Activated CD8-positive, alpha-beta T cell treated with anti-CD3 and anti-CD28 coated beads for 36 hours (primary cell): ENCODE measurements at regions not wholly inside any gene's neighbourhood (a gene's known extent, or its start where the extent isn't known, plus 50 kb on each side); places are given as distances from the start of the nearest gene placed in this dataset.

Experiments
- ATAC-seq: fragments of 200-7000 bp; cut with Tn5 transposase; one replicate; pipeline ENCODE4 v1.10.0; 2021; ENCODE audit warnings: mild to moderate bottlenecking, moderate library complexity
- CTCF ChIA-PET: fragments of 350-600 bp; sonication (Branson Sonifier 250); formaldehyde crosslinking; loops from one replicate; lab custom pipeline; 2021; ENCODE audit warnings: antibody characterized with exemption; lab: Charles Lee
- POLR2A ChIA-PET: fragments of 350-600 bp; sonication (Branson Sonifier 250); formaldehyde crosslinking; loops from one replicate; lab custom pipeline; 2021; ENCODE audit warnings: antibody characterized with exemption; lab: Charles Lee
- DNase-seq: peaks from one replicate; pipeline ENCODE4 v3.0.0-alpha.2; 2020
- H3K27ac Mint-ChIP-seq: one replicate; pipeline ENCODE4 v1.8.0; 2021; ENCODE audit warnings: mild to moderate bottlenecking, mixed read lengths
- H3K27me3 Mint-ChIP-seq: one replicate; pipeline ENCODE4 v1.8.0; 2021; ENCODE audit warnings: mixed read lengths
- H3K36me3 Mint-ChIP-seq: one replicate; pipeline ENCODE4 v1.8.0; 2021; ENCODE audit warnings: low read depth, mixed read lengths
- H3K4me1 Mint-ChIP-seq: one replicate; pipeline ENCODE4 v1.8.0; 2021; ENCODE audit warnings: low read depth, mixed read lengths
- H3K4me3 Mint-ChIP-seq: one replicate; pipeline ENCODE4 v1.8.0; 2021; ENCODE audit warnings: mild to moderate bottlenecking, moderate library complexity, mixed read lengths
- H3K9me3 Mint-ChIP-seq: one replicate; pipeline ENCODE4 v1.8.0; 2021; ENCODE audit warnings: mixed read lengths
- intact Hi-C: fragments of 100-400 bp; cut with micrococcal nuclease; formaldehyde crosslinking; loops from one replicate; pipeline ENCODE4 v1.10.0; 2022
- TF ChIP-seq, protein P1 (sequence below): fragments of 200-600 bp; IDR thresholded peaks from one replicate; pipeline ENCODE4 v1.8.0; 2022; ENCODE audit warnings: antibody characterized with exemption, mild to moderate bottlenecking

DNA sequence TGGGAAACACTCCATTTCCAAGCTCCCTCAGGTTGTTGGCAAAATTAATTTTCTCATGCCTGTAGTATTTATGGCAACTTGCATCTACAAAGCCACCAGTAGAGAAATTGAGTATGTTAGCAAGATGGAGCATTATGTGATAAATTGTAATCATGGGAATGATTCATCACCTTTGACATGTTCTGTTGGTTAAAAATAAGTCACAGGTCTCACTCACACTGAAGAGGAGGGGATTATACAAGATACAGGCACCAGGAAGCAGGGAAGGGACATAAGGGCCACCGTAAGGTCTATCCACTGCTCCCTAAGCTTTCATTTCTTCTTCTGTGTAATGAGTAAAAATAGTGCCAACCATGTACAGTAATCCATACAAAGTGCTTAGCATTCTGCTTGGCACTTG lies 313.0 kb downstream of the GBA3 start:
- Mint-ChIP-seq H3K27me3 (no peaks in the 10 kb centered on the region), H3K4me3 (no peak overlapping the region), H3K36me3 (no peaks in the 10 kb centered on the region), H3K4me1 (no peaks in the 10 kb centered on the region), H3K9me3 (no peaks in the 10 kb centered on the region), H3K27ac (no peak overlapping the region)
- TF ChIP-seq, protein P1, sequence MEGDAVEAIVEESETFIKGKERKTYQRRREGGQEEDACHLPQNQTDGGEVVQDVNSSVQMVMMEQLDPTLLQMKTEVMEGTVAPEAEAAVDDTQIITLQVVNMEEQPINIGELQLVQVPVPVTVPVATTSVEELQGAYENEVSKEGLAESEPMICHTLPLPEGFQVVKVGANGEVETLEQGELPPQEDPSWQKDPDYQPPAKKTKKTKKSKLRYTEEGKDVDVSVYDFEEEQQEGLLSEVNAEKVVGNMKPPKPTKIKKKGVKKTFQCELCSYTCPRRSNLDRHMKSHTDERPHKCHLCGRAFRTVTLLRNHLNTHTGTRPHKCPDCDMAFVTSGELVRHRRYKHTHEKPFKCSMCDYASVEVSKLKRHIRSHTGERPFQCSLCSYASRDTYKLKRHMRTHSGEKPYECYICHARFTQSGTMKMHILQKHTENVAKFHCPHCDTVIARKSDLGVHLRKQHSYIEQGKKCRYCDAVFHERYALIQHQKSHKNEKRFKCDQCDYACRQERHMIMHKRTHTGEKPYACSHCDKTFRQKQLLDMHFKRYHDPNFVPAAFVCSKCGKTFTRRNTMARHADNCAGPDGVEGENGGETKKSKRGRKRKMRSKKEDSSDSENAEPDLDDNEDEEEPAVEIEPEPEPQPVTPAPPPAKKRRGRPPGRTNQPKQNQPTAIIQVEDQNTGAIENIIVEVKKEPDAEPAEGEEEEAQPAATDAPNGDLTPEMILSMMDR = no peak
- POLR2A ChIA-PET = no interaction called here
- no peak for DNase-seq
- CTCF ChIA-PET = interaction anchor here (0.9 to 1.1 kb wide), 2 partner anchors 108 to 846 kb away, joined by 3 read pairs; no protein-coding TSS in a partner anchor
- no peak for ATAC-seq
- intact Hi-C loops = no loop called here

DNA sequence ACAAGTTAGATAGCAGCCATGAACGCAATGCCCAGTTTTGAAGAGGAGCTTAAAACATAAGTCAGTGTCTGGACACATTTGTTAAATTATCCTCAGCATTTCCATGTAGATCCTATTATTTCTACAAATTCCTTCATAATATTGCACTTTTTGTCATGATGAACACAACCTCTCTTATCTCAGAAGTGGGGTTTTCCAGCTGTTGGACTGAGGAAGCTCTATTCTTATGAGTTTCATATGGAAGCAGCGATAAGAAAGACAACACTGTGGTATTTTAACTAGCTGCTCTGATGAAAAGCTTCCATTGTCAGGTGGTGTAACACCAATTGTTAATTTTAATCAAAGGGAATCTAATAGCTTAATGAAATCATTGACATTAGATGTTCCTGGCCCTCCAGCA lies 308.7 kb downstream of the GBA3 start:
- intact Hi-C loops = no loop called here
- no peaks in the 10 kb centered on the region for H3K27me3 Mint-ChIP-seq
- no peak overlapping the region for H3K4me3 Mint-ChIP-seq
- DNase-seq = no peak
- H3K27ac Mint-ChIP-seq = no peak overlapping the region
- TF ChIP-seq, protein P1 = no peak
- no peaks in the 10 kb centered on the region for H3K9me3 Mint-ChIP-seq
- ATAC-seq = no peak
- CTCF ChIA-PET = interaction anchor here (1.1 kb wide), 1 partner anchor 8 kb away, joined by 4 read pairs; no protein-coding TSS in a partner anchor
- H3K4me1 Mint-ChIP-seq = no peaks in the 10 kb centered on the region
- POLR2A ChIA-PET = no interaction called here
- H3K36me3 Mint-ChIP-seq = no peaks in the 10 kb centered on the region

DNA sequence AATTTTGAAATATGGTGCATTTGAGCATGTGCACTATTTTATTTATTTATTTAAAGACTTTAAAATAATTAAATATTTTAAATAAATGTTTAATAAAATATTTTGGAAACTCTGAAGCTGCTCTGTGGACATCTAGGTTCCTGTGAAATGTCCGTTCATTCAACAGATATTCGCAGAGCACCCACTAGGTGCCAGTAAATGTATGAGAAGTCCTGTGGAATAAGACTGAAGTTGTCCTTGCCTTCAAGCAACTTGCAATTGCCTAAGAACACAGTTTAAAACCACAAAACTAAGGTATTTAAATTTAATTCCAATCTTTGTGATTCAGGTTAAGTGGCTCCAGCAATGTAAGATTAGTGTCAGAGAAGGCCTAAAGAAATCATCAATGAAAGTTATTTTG lies 306.7 kb downstream of the GBA3 start:
- H3K4me1 Mint-ChIP-seq = no peaks in the 10 kb centered on the region
- ATAC-seq (no peak), DNase-seq (no peak)
- POLR2A ChIA-PET = no interaction called here
- CTCF ChIA-PET = no interaction called here
- TF ChIP-seq, protein P1 = no peak
- no peak overlapping the region for H3K4me3 Mint-ChIP-seq
- H3K9me3 Mint-ChIP-seq = no peaks in the 10 kb centered on the region
- intact Hi-C loops = no loop called here
- H3K36me3 Mint-ChIP-seq = no peaks in the 10 kb centered on the region
- no peak overlapping the region for H3K27ac Mint-ChIP-seq
- no peaks in the 10 kb centered on the region for H3K27me3 Mint-ChIP-seq

DNA sequence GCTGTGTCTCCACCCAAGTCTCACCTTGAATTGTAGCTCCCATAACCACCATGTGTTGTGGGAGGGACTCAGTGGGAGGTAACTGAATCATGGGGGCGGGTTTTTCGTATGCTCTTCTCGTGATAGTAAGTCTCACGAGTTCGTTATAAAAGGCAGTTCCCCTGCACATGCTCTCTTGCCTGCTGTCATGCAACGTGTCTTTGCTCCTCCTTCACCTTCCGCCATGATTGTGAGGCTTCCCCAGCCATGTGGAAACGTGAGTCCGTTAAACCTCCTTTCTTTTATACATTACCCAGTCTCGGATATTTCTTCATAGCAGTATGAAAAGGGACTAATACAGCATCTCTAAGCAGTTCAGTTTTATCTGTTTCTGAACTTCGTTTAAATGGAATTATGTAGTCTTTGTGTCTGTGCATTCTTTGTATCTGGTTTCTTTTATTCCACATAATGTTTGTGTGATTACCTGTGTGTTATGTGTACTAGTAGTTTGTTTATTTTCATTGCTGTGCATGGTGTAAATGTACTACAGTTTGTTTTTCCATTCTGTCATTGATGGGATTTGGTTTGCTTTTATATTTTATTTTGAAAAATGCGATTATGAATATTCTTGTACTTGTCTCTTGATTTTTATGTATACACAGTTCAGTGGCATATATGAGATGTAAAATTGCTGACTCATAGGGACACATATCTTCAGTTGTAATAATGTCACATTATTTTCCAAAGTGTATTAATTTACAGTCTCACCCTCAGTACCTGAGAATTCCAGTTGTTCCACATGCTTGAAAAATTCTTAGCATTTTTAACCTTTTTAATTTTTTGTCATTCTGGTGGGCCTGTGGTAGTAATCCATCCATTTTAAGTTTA lies 304.9 kb downstream of the GBA3 start:
- ATAC-seq = no peak
- DNase-seq = no peak
- Mint-ChIP-seq H3K4me1 (no peaks in the 10 kb centered on the region), H3K36me3 (no peaks in the 10 kb centered on the region), H3K27me3 (no peaks in the 10 kb centered on the region), H3K9me3 (no peaks in the 10 kb centered on the region), H3K4me3 (no peak overlapping the region), H3K27ac (no peak overlapping the region)
- intact Hi-C loops = no loop called here
- TF ChIP-seq, protein P1 = no peak
- CTCF ChIA-PET = no interaction called here
- POLR2A ChIA-PET = no interaction called here

DNA sequence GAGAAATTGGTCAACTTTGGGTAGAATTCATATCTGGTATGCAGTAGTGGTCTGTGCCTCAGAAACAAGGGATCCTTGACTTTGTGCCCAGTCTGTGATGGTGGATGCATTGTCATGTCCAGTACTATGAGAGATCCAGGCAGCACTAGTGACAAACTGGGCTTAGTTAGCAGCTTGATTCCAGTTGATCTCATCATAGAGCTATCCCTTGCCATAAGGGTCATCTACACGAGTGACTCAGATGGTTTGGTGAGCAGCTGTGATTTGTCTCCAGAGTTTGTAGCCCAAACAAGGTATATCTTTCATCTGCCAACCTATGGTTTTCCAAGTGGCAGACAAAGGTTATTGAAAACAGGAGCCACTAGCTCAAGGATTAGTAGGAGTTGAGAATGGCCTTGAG lies 298.8 kb downstream of the GBA3 start:
- no peaks in the 10 kb centered on the region for H3K27me3 Mint-ChIP-seq
- H3K36me3 Mint-ChIP-seq = no peaks in the 10 kb centered on the region
- TF ChIP-seq, protein P1 = no peak
- H3K4me3 Mint-ChIP-seq = no peak overlapping the region
- no peaks in the 10 kb centered on the region for H3K9me3 Mint-ChIP-seq
- ChIA-PET CTCF (interaction anchor here (1.2 kb wide), 1 partner anchor 94 kb away, joined by 4 read pairs; no protein-coding TSS in a partner anchor), POLR2A (no interaction called here)
- no peak overlapping the region for H3K27ac Mint-ChIP-seq
- H3K4me1 Mint-ChIP-seq = no peaks in the 10 kb centered on the region
- DNase-seq (no peak), ATAC-seq (no peak)
- intact Hi-C loops = no loop called here
